LNCaP clone FGC (cell line): ENCODE measurements at regions not wholly inside any gene's neighbourhood (a gene's known extent, or its start where the extent isn't known, plus 50 kb on each side); places are given as distances from the start of the nearest gene placed in this dataset.
"Not testable (repeated sequence)": the region's sequence is repeated elsewhere in the genome, so short reads cannot be mapped to it uniquely, and the experiment has no call there.

Experiments used
- DNase-seq: peaks from one replicate; pipeline ENCODE4 v3.0.0-alpha.2; 2011; ENCODE audit warnings: low read depth
- H3K4me3 ChIP-seq: 2 replicates; pipeline ENCODE4 v1.5.1; 2011; ENCODE audit warnings: mild to moderate bottlenecking, low read depth, low read length, control low read depth
- CTCF ChIP-seq: IDR thresholded peaks from 2 replicates; pipeline ENCODE4 v1.5.1; 2012; ENCODE audit warnings: mild to moderate bottlenecking; ENCODE audit not compliant: control insufficient read depth, insufficient read depth; ENCODE audit errors: extremely low read depth

GRCh38 chr18:5029592-5029991 is 167.5 kb downstream of the AKAIN1 start:
- DNase-seq: no peak
- TF ChIP-seq CTCF: no peak
- no peak overlapping the region for H3K4me3 ChIP-seq

GRCh38 chr18:5024741-5025140 is 172.3 kb downstream of the AKAIN1 start:
- no peak for TF ChIP-seq CTCF
- H3K4me3 ChIP-seq: no peak overlapping the region
- no peak for DNase-seq

- no peak overlapping the region for H3K4me3 ChIP-seq
- DNase-seq: no peak
These were observed 175.5 kb downstream of the AKAIN1 start for GRCh38 chr18:5021558-5021957.

GRCh38 chr18:5015213-5015612 is 181.8 kb downstream of the AKAIN1 start:
- no peak for DNase-seq
- H3K4me3 ChIP-seq: no peak overlapping the region
- no peak for TF ChIP-seq CTCF

More at GRCh38 chr18:5021558-5021957, 175.5 kb downstream of the AKAIN1 start:
- TF ChIP-seq CTCF: no peak

- not testable (repeated sequence) for DNase-seq, H3K4me3 ChIP-seq
These were observed 192.8 kb downstream of the AKAIN1 start for GRCh38 chr18:5004031-5004820.

- no peak overlapping the region for H3K4me3 ChIP-seq
- TF ChIP-seq CTCF: no peak
- DNase-seq: no peak
These were observed 202.3 kb downstream of the AKAIN1 start for GRCh38 chr18:4994710-4995109.

- no peak for TF ChIP-seq CTCF
- no peak for DNase-seq
- H3K4me3 ChIP-seq: no peak overlapping the region
These were observed 209.3 kb downstream of the AKAIN1 start for GRCh38 chr18:4987452-4988405.
